ENCODE measurements at regions not wholly inside any gene's neighbourhood (a gene's known extent, or its start where the extent isn't known, plus 50 kb on each side); places are given as distances from the start of the nearest gene placed in this dataset.

DNA sequence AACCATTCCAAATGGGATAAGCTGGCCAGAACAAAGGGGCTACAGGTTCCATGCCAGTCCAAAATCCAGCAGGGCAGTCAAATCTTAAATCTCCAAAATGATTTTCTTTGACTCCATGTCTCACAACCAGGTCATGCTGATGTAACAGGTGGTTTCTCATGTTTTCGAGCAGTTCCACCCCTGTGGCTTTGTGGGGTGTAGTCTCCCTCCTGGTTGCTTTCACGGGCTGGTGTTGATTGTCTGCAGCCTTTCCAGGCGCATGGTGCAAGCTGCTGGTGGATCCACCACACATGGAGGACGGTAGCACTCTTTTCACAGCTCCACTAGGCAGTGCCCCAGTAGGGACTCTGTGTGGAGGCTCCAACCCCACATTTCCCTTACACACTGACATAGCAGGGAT is 425.5 kb upstream of the FTMT start:
- no peak for TF ChIP-seq JUND (IDR thresholded peaks at IDR 0.05)
- no peak for TF ChIP-seq EP300 (IDR thresholded peaks at IDR 0.05; ENCODE audit: borderline replicate concordance in 1 of 2, low read depth in 1 of 2, low read length in 1 of 2)
- TF ChIP-seq RCOR1 (IDR thresholded peaks at IDR 0.05; ENCODE audit: low read length) = no peak
- TF ChIP-seq, protein P1, sequence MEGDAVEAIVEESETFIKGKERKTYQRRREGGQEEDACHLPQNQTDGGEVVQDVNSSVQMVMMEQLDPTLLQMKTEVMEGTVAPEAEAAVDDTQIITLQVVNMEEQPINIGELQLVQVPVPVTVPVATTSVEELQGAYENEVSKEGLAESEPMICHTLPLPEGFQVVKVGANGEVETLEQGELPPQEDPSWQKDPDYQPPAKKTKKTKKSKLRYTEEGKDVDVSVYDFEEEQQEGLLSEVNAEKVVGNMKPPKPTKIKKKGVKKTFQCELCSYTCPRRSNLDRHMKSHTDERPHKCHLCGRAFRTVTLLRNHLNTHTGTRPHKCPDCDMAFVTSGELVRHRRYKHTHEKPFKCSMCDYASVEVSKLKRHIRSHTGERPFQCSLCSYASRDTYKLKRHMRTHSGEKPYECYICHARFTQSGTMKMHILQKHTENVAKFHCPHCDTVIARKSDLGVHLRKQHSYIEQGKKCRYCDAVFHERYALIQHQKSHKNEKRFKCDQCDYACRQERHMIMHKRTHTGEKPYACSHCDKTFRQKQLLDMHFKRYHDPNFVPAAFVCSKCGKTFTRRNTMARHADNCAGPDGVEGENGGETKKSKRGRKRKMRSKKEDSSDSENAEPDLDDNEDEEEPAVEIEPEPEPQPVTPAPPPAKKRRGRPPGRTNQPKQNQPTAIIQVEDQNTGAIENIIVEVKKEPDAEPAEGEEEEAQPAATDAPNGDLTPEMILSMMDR (IDR thresholded peaks at IDR 0.05) = no peak
- TF ChIP-seq, protein P2, sequence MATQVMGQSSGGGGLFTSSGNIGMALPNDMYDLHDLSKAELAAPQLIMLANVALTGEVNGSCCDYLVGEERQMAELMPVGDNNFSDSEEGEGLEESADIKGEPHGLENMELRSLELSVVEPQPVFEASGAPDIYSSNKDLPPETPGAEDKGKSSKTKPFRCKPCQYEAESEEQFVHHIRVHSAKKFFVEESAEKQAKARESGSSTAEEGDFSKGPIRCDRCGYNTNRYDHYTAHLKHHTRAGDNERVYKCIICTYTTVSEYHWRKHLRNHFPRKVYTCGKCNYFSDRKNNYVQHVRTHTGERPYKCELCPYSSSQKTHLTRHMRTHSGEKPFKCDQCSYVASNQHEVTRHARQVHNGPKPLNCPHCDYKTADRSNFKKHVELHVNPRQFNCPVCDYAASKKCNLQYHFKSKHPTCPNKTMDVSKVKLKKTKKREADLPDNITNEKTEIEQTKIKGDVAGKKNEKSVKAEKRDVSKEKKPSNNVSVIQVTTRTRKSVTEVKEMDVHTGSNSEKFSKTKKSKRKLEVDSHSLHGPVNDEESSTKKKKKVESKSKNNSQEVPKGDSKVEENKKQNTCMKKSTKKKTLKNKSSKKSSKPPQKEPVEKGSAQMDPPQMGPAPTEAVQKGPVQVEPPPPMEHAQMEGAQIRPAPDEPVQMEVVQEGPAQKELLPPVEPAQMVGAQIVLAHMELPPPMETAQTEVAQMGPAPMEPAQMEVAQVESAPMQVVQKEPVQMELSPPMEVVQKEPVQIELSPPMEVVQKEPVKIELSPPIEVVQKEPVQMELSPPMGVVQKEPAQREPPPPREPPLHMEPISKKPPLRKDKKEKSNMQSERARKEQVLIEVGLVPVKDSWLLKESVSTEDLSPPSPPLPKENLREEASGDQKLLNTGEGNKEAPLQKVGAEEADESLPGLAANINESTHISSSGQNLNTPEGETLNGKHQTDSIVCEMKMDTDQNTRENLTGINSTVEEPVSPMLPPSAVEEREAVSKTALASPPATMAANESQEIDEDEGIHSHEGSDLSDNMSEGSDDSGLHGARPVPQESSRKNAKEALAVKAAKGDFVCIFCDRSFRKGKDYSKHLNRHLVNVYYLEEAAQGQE (IDR thresholded peaks at IDR 0.05; ENCODE audit: low read depth, low read length) = no peak
- TF ChIP-seq, protein P3, sequence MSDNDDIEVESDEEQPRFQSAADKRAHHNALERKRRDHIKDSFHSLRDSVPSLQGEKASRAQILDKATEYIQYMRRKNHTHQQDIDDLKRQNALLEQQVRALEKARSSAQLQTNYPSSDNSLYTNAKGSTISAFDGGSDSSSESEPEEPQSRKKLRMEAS (IDR thresholded peaks at IDR 0.05; ENCODE audit: low read depth) = no peak

All from SK-N-SH (cell line).